Lower lobe of right lung (tissue), 2 donors: ENCODE measurements at regions not wholly inside any gene's neighbourhood (a gene's known extent, or its start where the extent isn't known, plus 50 kb on each side); places are given as distances from the start of the nearest gene placed in this dataset.

Experiments
- ATAC-seq, 2 donors: fragments of 200-7000 bp; cut with Tn5 transposase; one replicate each; pipeline ENCODE4 v1.9.1; 2020 to 2022; ENCODE audit warnings: mild to moderate bottlenecking in 2 of 2, moderate library complexity in 2 of 2
- DNase-seq: peaks from one replicate; pipeline ENCODE4 v3.0.0-alpha.2; 2020
- H3K27ac ChIP-seq: fragments of 200-600 bp; one replicate; pipeline ENCODE4 v1.8.0; 2022
- H3K27me3 ChIP-seq: fragments of 200-600 bp; one replicate; pipeline ENCODE4 v1.8.0; 2022; ENCODE audit warnings: low read depth
- H3K36me3 ChIP-seq: fragments of 200-600 bp; one replicate; pipeline ENCODE4 v1.8.0; 2022; ENCODE audit warnings: mild to moderate bottlenecking
- H3K4me1 ChIP-seq: fragments of 200-600 bp; one replicate; pipeline ENCODE4 v1.8.0; 2022
- H3K4me3 ChIP-seq: fragments of 200-600 bp; one replicate; pipeline ENCODE4 v1.8.0; 2022; ENCODE audit warnings: mild to moderate bottlenecking
- H3K9me3 ChIP-seq: fragments of 200-600 bp; one replicate; pipeline ENCODE4 v1.8.0; 2022
- CTCF ChIP-seq: fragments of 200-600 bp; IDR thresholded peaks from one replicate; pipeline ENCODE4 v1.8.0; 2022; ENCODE audit warnings: antibody characterized with exemption, mild to moderate bottlenecking
- intact Hi-C: fragments of 100-400 bp; cut with DNase I; formaldehyde crosslinking; loops from one replicate; pipeline ENCODE4 v1.11.0; 2022
- donor health status: DM: no; HTN: yes; CAD: no; lungs with severe emphysema.

- no peak for DNase-seq
- no peak for ATAC-seq
- intact Hi-C loops: no loop called here
- no peaks in the 10 kb centered on the region for H3K9me3 ChIP-seq
- no peaks in the 10 kb centered on the region for H3K27me3 ChIP-seq
- H3K36me3 ChIP-seq: no peaks in the 10 kb centered on the region
- H3K4me1 ChIP-seq: no peaks in the 10 kb centered on the region
- no peak for TF ChIP-seq CTCF
- H3K27ac ChIP-seq: no peak overlapping the region
- no peak overlapping the region for H3K4me3 ChIP-seq
Measured at GRCh38 chr2:8405334-8405733, 276.5 kb upstream of the ID2 start.

GRCh38 chr2:8406271-8406670 is 275.6 kb upstream of the ID2 start:
- Histone ChIP-seq H3K4me1 (no peaks in the 10 kb centered on the region), H3K9me3 (no peaks in the 10 kb centered on the region), H3K36me3 (no peaks in the 10 kb centered on the region), H3K27ac (no peak overlapping the region), H3K27me3 (no peaks in the 10 kb centered on the region), H3K4me3 (no peak overlapping the region)
- intact Hi-C loops: no loop called here
- no peak for ATAC-seq
- DNase-seq: no peak
- no peak for TF ChIP-seq CTCF

GRCh38 chr2:8407332-8407731 is 274.5 kb upstream of the ID2 start:
- H3K4me3 ChIP-seq: no peak overlapping the region
- DNase-seq (no peak), ATAC-seq (no peak)
- no peak for TF ChIP-seq CTCF
- peaks cover 7% of the 10 kb centered on the region for H3K4me1 ChIP-seq
- no peaks in the 10 kb centered on the region for H3K36me3 ChIP-seq
- no peaks in the 10 kb centered on the region for H3K9me3 ChIP-seq
- intact Hi-C loops: no loop called here
- no peaks in the 10 kb centered on the region for H3K27me3 ChIP-seq
- no peak overlapping the region for H3K27ac ChIP-seq

- Histone ChIP-seq H3K4me3 (no peak overlapping the region), H3K27ac (no peak overlapping the region), H3K36me3 (no peaks in the 10 kb centered on the region), H3K4me1 (peaks cover 22% of the 10 kb centered on the region), H3K27me3 (no peaks in the 10 kb centered on the region), H3K9me3 (no peaks in the 10 kb centered on the region)
- no peak for DNase-seq
- intact Hi-C loops: no loop called here
- no peak for ATAC-seq
- TF ChIP-seq CTCF: no peak
Measured at GRCh38 chr2:8408560-8409460, 273.0 kb upstream of the ID2 start.

DNA sequence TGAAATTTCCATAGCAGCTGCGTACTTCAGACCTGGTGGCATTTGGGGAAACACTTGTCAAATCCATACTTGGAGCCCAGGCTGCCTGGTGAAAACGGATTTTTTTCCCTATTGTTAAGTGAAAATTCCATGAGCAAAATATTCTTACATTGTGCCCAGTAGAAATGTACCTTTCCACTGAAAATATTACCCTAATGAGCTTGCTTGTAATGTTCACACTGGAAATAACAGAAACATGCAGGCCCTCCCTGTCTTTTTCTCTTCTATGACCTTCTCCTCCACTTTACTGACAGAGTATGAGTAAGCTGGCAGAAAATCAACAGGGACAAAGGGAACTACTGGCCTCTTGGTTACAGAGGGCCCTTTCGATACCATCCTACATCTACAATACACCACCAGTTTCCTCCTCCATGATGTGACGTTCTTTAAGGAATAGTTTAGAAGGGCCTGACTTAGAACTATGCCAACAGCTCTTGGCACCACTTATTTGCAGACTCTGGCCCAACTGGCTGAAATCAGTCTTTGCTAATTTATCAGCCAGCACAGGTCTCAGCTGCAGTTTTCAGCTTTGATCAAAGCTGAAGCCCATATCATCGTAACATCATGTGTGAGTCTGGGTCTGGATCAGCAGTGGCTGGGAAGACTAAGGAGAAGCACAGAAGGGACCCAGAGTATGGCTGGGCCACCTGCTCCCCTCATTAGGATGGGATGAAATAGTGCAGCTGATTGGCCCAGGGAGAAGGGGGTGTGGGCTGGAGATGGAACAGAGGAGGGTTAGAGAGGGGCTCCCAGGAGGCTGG is 272.2 kb upstream of the ID2 start:
- H3K27me3 ChIP-seq: no peaks in the 10 kb centered on the region
- TF ChIP-seq CTCF: no peak

More for the DNA sequence above, 272.2 kb upstream of the ID2 start:
- H3K4me1 ChIP-seq: peaks cover 27% of the 10 kb centered on the region
- no peak overlapping the region for H3K27ac ChIP-seq
- H3K4me3 ChIP-seq: no peak overlapping the region
- H3K9me3 ChIP-seq: no peaks in the 10 kb centered on the region
- intact Hi-C loops: no loop called here
- DNase-seq (no peak), ATAC-seq (no peak)
- no peaks in the 10 kb centered on the region for H3K36me3 ChIP-seq
